ENCODE measurements at regions not wholly inside any gene's neighbourhood (a gene's known extent, or its start where the extent isn't known, plus 50 kb on each side); places are given as distances from the start of the nearest gene placed in this dataset.

DNA sequence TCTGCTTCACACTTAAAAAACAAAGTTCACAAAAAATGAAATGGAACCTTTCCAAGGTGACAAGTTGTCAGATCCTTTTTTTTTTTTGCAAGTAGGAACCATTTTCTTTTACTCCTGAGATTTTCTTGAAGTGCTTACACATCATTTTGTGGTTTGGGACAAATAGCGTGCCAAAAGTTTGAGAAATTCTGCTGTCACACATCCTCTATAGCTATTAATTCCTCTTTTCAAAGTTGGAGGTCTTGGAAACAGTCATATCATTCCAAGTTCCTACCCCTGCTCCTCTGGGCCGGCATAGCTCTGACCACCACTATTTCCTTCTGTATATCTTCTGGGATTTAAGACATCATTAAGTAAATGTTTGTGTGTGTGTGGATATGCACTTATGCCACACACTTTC is 421.6 kb upstream of the SLC10A2 start:
- no peaks in the 10 kb centered on the region for H4K20me1 ChIP-seq (ENCODE audit: control insufficient read depth, insufficient read depth, low read depth, low read length)
- H3K4me3 ChIP-seq (ENCODE audit: low read length): no peak overlapping the region
- H3K9me2 ChIP-seq (replicated peaks; ENCODE audit: control insufficient read depth, low read length): no peaks in the 10 kb centered on the region
- no peaks in the 10 kb centered on the region for H3K36me3 ChIP-seq (ENCODE audit: control insufficient read depth, low read length)
- H3K4me1 ChIP-seq (ENCODE audit: control insufficient read depth, low read length): no peaks in the 10 kb centered on the region
- H3F3A ChIP-seq (ENCODE audit: control insufficient read depth, insufficient read depth): no peaks in the 10 kb centered on the region
- no peaks in the 10 kb centered on the region for H3K9me3 ChIP-seq (ENCODE audit: control insufficient read depth, insufficient read depth, low read length)
- H3K27me3 ChIP-seq (ENCODE audit: control insufficient read depth, low read length): no peaks in the 10 kb centered on the region
- no peak overlapping the region for H3K27ac ChIP-seq (ENCODE audit: low read depth, low read length)
- no peaks in the 10 kb centered on the region for H3K79me2 ChIP-seq (ENCODE audit: control insufficient read depth, low read length)
- H3K4me2 ChIP-seq (ENCODE audit: low read length): no peak overlapping the region
- TF ChIP-seq EZH2phosphoT487 (IDR thresholded peaks at IDR 0.05; ENCODE audit: borderline replicate concordance, low read length) (no peak), CTCF (IDR thresholded peaks at IDR 0.05; ENCODE audit: low read depth, low read length, poor library complexity, severe bottlenecking) (no peak)

DNA sequence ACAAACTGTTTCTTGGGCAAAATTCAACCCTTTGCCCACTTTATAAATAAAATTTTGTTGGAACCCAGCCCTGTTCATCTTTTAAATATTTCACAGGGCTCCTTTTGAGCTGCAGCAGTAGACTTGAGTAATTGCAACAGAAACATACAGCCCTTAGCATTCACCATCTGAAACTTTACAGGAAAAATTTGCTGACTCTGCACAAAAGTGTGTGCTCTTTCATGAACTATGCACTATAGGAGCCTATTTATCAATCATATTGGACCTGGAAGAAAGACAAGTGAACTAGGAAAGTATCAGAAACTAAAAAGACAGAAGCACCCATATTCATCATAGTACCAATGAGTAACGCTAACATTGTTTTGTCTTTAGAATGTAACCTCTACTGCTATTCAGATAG is 406.9 kb upstream of the SLC10A2 start:
- no peaks in the 10 kb centered on the region for H3K36me3 ChIP-seq (ENCODE audit: control insufficient read depth, low read length)
- TF ChIP-seq CTCF (IDR thresholded peaks at IDR 0.05; ENCODE audit: low read depth, low read length, poor library complexity, severe bottlenecking) (no peak), EZH2phosphoT487 (IDR thresholded peaks at IDR 0.05; ENCODE audit: borderline replicate concordance, low read length) (no peak)
- no peak overlapping the region for H3K27ac ChIP-seq (ENCODE audit: low read depth, low read length)
- no peaks in the 10 kb centered on the region for H3F3A ChIP-seq (ENCODE audit: control insufficient read depth, insufficient read depth)
- H3K4me2 ChIP-seq (ENCODE audit: low read length): no peak overlapping the region
- no peaks in the 10 kb centered on the region for H3K27me3 ChIP-seq (ENCODE audit: control insufficient read depth, low read length)
- no peaks in the 10 kb centered on the region for H3K9me3 ChIP-seq (ENCODE audit: control insufficient read depth, insufficient read depth, low read length)
- no peaks in the 10 kb centered on the region for H3K4me1 ChIP-seq (ENCODE audit: control insufficient read depth, low read length)
- no peaks in the 10 kb centered on the region for H4K20me1 ChIP-seq (ENCODE audit: control insufficient read depth, insufficient read depth, low read depth, low read length)
- no peaks in the 10 kb centered on the region for H3K9me2 ChIP-seq (replicated peaks; ENCODE audit: control insufficient read depth, low read length)
- H3K4me3 ChIP-seq (ENCODE audit: low read length): no peak overlapping the region
- no peaks in the 10 kb centered on the region for H3K79me2 ChIP-seq (ENCODE audit: control insufficient read depth, low read length)

DNA sequence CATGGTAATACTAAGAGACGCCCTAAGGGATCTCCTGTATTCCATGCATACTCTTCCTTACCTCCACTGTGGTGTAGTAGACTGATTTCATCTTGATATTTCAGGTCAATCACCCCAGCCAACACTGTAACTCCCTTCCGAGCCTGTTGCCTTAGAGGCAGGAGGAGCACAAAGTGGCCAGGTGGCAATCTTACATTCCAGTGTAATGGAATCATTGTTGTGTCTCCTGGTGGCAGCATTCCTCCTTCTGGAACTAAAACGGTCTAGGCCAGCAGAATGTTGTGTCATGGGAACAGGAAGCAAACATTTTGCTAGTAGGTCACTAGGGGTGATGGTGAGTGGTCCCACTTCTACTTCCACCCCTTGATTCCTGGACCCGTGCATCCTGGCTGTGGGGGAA is 405.7 kb upstream of the SLC10A2 start:
- Histone ChIP-seq H3K4me3 (ENCODE audit: low read length) (no peak overlapping the region), H3K27me3 (ENCODE audit: control insufficient read depth, low read length) (no peaks in the 10 kb centered on the region), H3K27ac (ENCODE audit: low read depth, low read length) (no peak overlapping the region), H3K9me3 (ENCODE audit: control insufficient read depth, insufficient read depth, low read length) (no peaks in the 10 kb centered on the region), H4K20me1 (ENCODE audit: control insufficient read depth, insufficient read depth, low read depth, low read length) (no peaks in the 10 kb centered on the region), H3F3A (ENCODE audit: control insufficient read depth, insufficient read depth) (no peaks in the 10 kb centered on the region), H3K4me2 (ENCODE audit: low read length) (no peak overlapping the region), H3K9me2 (replicated peaks; ENCODE audit: control insufficient read depth, low read length) (no peaks in the 10 kb centered on the region), H3K79me2 (ENCODE audit: control insufficient read depth, low read length) (no peaks in the 10 kb centered on the region), H3K36me3 (ENCODE audit: control insufficient read depth, low read length) (no peaks in the 10 kb centered on the region), H3K4me1 (ENCODE audit: control insufficient read depth, low read length) (no peaks in the 10 kb centered on the region)
- TF ChIP-seq EZH2phosphoT487 (IDR thresholded peaks at IDR 0.05; ENCODE audit: borderline replicate concordance, low read length) (no peak), CTCF (IDR thresholded peaks at IDR 0.05; ENCODE audit: low read depth, low read length, poor library complexity, severe bottlenecking) (no peak)

GRCh38 chr13:103469771-103470170 is 403.6 kb upstream of the SLC10A2 start:
- H3K27ac ChIP-seq (ENCODE audit: low read depth, low read length): no peak overlapping the region
- H3K9me2 ChIP-seq (replicated peaks; ENCODE audit: control insufficient read depth, low read length): no peaks in the 10 kb centered on the region
- H3K9me3 ChIP-seq (ENCODE audit: control insufficient read depth, insufficient read depth, low read length): no peaks in the 10 kb centered on the region
- H3K36me3 ChIP-seq (ENCODE audit: control insufficient read depth, low read length): no peaks in the 10 kb centered on the region
- no peak overlapping the region for H3K4me3 ChIP-seq (ENCODE audit: low read length)
- H3K4me1 ChIP-seq (ENCODE audit: control insufficient read depth, low read length): no peaks in the 10 kb centered on the region
- no peaks in the 10 kb centered on the region for H3F3A ChIP-seq (ENCODE audit: control insufficient read depth, insufficient read depth)
- H3K27me3 ChIP-seq (ENCODE audit: control insufficient read depth, low read length): no peaks in the 10 kb centered on the region
- TF ChIP-seq CTCF (IDR thresholded peaks at IDR 0.05; ENCODE audit: low read depth, low read length, poor library complexity, severe bottlenecking) (no peak), EZH2phosphoT487 (IDR thresholded peaks at IDR 0.05; ENCODE audit: borderline replicate concordance, low read length) (no peak)
- no peaks in the 10 kb centered on the region for H4K20me1 ChIP-seq (ENCODE audit: control insufficient read depth, insufficient read depth, low read depth, low read length)
- no peaks in the 10 kb centered on the region for H3K79me2 ChIP-seq (ENCODE audit: control insufficient read depth, low read length)
- no peak overlapping the region for H3K4me2 ChIP-seq (ENCODE audit: low read length)
